ENCODE measurements at regions not wholly inside any gene's neighbourhood (a gene's known extent, or its start where the extent isn't known, plus 50 kb on each side); places are given as distances from the start of the nearest gene placed in this dataset.

DNA sequence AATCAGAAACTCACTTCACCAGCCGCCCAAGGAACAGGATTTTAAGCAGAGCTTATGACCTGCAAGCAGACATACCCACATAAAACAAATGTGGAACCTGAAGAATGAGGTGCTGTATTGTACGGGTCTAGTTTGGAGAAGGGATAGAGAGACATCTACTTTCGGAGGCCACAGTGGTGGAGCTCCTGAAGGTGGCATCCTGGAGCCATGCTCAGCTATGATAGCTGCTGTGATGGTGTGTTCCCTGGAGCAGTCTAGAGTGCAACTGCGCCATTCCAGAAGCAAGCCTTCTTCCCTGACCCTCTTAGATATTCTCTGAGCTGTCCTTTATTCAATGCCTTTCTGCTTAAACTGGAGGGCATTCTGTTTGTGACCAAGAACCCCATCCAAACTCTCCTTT is 402.6 kb downstream of the FUT8 start:
- H3K27ac ChIP-seq = no peak overlapping the region
- 87 to 91% methylated on average over 4 of the region's 4 CpGs for WGBS, 2 donors
- TF ChIP-seq, protein P1, sequence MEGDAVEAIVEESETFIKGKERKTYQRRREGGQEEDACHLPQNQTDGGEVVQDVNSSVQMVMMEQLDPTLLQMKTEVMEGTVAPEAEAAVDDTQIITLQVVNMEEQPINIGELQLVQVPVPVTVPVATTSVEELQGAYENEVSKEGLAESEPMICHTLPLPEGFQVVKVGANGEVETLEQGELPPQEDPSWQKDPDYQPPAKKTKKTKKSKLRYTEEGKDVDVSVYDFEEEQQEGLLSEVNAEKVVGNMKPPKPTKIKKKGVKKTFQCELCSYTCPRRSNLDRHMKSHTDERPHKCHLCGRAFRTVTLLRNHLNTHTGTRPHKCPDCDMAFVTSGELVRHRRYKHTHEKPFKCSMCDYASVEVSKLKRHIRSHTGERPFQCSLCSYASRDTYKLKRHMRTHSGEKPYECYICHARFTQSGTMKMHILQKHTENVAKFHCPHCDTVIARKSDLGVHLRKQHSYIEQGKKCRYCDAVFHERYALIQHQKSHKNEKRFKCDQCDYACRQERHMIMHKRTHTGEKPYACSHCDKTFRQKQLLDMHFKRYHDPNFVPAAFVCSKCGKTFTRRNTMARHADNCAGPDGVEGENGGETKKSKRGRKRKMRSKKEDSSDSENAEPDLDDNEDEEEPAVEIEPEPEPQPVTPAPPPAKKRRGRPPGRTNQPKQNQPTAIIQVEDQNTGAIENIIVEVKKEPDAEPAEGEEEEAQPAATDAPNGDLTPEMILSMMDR (IDR thresholded peaks at IDR 0.05) = no peak
- no peak for TF ChIP-seq POLR2A (IDR thresholded peaks at IDR 0.05)
- no peaks in the 10 kb centered on the region for H3K27me3 ChIP-seq
- no peaks in the 10 kb centered on the region for H3K4me1 ChIP-seq
- no peaks in the 10 kb centered on the region for H3K9me3 ChIP-seq
- DNase-seq = no peak
- intact Hi-C loops (cut with DNase I; ENCODE audit: low total_unique reads) = no loop called here
- H3K36me3 ChIP-seq (ENCODE audit: low read depth, missing control alignments) = no peaks in the 10 kb centered on the region
- H3K4me3 ChIP-seq = no peak overlapping the region

DNA sequence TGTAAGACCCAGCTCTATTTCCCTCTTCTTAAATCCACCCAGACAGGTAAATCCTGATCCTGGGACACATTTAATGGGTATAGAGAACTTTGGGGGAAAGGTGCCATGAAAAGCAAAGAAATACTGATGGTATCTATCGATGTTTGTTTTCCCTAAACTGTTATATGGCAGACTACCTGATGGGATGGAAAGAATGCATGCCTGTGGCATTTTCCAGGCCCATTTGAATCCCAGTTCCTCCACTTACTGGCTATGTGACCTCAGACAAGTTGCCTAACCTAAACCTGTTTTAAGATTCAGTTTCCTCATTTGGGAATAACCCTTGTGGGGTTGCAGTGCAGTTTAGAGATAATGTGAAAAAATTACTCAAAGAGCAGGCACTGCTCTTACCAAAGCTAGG is 404.5 kb downstream of the FUT8 start:
- intact Hi-C loops (cut with DNase I; ENCODE audit: low total_unique reads) = no loop called here
- H3K4me1 ChIP-seq = no peaks in the 10 kb centered on the region
- H3K4me3 ChIP-seq = no peak overlapping the region
- H3K36me3 ChIP-seq (ENCODE audit: low read depth, missing control alignments) = no peaks in the 10 kb centered on the region
- no peaks in the 10 kb centered on the region for H3K27me3 ChIP-seq
- no peaks in the 10 kb centered on the region for H3K9me3 ChIP-seq
- 94 to 95% methylated on average over 1 of the region's 1 CpG for WGBS, 2 donors
- DNase-seq = no peak
- no peak for TF ChIP-seq POLR2A (IDR thresholded peaks at IDR 0.05)
- TF ChIP-seq, protein P1 (IDR thresholded peaks at IDR 0.05) = no peak
- H3K27ac ChIP-seq = no peak overlapping the region

DNA sequence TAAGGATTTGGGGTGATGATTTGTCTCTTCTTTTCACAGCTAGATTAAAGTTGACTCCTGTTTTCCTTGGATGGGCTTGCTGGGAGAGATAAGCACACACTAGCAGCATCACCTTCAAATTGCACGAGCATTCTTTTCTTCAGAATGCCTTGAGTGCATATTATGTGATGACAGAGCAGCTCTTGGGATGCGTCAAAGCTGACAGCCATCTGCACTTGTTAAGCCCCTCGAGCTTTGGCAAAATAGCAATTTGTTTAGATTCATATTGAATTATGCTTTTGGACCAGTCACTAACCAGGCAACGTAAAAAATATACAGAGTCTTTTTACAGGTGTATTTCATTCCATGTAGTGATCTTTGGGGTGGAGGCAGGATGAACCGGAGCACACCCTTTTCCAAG is 407.0 kb downstream of the FUT8 start:
- no peaks in the 10 kb centered on the region for H3K36me3 ChIP-seq (ENCODE audit: low read depth, missing control alignments)
- H3K9me3 ChIP-seq = no peaks in the 10 kb centered on the region
- no peaks in the 10 kb centered on the region for H3K27me3 ChIP-seq
- H3K4me3 ChIP-seq = no peak overlapping the region
- H3K4me1 ChIP-seq = no peaks in the 10 kb centered on the region
- no peak for DNase-seq
- TF ChIP-seq POLR2A (IDR thresholded peaks at IDR 0.05) = no peak
- intact Hi-C loops (cut with DNase I; ENCODE audit: low total_unique reads) = no loop called here
- no peak overlapping the region for H3K27ac ChIP-seq
- WGBS, 2 donors = 74 to 79% methylated on average over 5 of the region's 5 CpGs

DNA sequence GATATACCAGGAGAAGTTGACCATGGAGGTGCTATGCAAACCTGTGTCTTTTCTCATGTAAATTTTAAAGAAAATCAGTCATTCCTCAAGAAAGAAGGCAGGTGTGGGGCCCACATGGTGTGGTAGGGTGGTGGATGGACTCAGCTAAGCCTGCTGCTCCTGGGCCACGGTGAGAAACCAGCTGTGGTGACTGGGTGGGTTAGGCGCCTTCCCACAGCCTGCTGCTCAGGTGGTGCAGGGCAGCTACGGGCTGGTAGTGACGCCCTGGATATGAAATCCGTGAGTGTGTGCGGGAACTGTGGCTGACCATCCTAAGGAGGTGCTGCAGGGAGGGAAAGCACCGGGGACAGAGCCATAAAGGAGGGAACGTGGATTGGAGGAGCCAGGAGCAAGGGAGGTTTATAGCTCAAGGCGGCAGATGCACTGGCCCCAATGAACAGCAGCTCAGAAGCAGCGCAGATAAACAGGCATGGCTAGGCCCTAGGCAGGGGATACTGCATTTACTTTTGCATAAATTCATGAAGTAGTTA is 408.8 kb downstream of the FUT8 start:
- TF ChIP-seq, protein P1 (IDR thresholded peaks at IDR 0.05) = no peak
- no peak for TF ChIP-seq POLR2A (IDR thresholded peaks at IDR 0.05)
- DNase-seq = no peak
- Histone ChIP-seq H3K4me3 (no peak overlapping the region), H3K4me1 (no peaks in the 10 kb centered on the region), H3K27ac (no peak overlapping the region), H3K9me3 (no peaks in the 10 kb centered on the region), H3K36me3 (ENCODE audit: low read depth, missing control alignments) (no peaks in the 10 kb centered on the region), H3K27me3 (no peaks in the 10 kb centered on the region)
- intact Hi-C loops (cut with DNase I; ENCODE audit: low total_unique reads) = loop anchor here (10.0 kb wide), 2 partner anchors 406 to 656 kb away; partner anchors contain the start of gene FUT8
- 92 to 98% methylated on average over 10 of the region's 10 CpGs for WGBS, 2 donors

DNA sequence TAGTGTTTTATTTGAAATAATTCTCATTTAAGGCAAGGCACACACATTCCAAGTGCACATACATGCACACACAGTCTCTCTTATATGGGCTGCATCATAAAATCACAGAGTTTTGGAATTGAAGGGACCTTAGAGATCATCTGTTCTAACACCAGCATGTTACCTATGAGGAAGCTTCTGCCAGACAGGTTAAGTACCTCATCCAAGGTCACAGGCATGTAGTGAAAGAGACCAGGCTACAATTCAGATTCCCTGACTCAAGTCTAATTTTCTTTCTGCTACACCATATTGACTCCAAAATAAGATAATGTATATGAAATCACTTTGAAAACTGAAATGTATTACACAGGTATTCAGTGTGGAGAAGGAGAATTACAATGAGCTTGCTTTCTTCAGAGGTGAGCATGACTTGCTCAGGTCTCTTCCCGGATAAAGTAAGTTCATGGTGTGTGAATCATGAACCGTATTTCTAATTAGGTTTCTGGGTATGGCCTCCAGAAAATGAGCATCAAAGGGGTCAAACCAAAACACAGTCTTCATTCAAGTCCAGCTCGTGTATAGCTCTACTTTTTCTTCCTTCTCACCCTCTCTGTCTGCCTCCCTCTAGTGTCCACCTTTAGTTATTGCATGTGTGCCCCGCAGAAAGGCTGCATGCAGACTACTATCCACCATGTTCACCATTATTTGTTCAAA is 411.9 kb downstream of the FUT8 start:
- Histone ChIP-seq H3K4me3 (no peak overlapping the region), H3K4me1 (no peaks in the 10 kb centered on the region), H3K9me3 (no peaks in the 10 kb centered on the region), H3K36me3 (ENCODE audit: low read depth, missing control alignments) (no peaks in the 10 kb centered on the region), H3K27me3 (no peaks in the 10 kb centered on the region), H3K27ac (no peak overlapping the region)
- peak; percentile 57 for DNase-seq
- no peak for TF ChIP-seq POLR2A (IDR thresholded peaks at IDR 0.05)
- TF ChIP-seq, protein P1 (IDR thresholded peaks at IDR 0.05) = peak; percentile 77 to 96 (median 89)
- WGBS, 2 donors = 39 to 44% methylated on average over 4 of the region's 4 CpGs
- intact Hi-C loops (cut with DNase I; ENCODE audit: low total_unique reads) = loop anchor here (10.0 kb wide), 2 partner anchors 410 to 660 kb away; partner anchors contain the start of gene FUT8
